H1 (cell line): ENCODE measurements at regions not wholly inside any gene's neighbourhood (a gene's known extent, or its start where the extent isn't known, plus 50 kb on each side); places are given as distances from the start of the nearest gene placed in this dataset.

Source experiments
- CTCF ChIA-PET: fragments of 300-600 bp; sonication (Branson Sonifier 250); formaldehyde crosslinking; loops from one replicate; lab custom pipeline; 2021; ENCODE audit not compliant: partially characterized antibody; lab: Charles Lee
- POLR2A ChIA-PET: fragments of 300-600 bp; sonication (Branson Sonifier 250); formaldehyde crosslinking; loops from one replicate; lab custom pipeline; 2021; ENCODE audit warnings: inconsistent platforms; ENCODE audit not compliant: partially characterized antibody; lab: Charles Lee
- DNase-seq, 2 experiments: peaks; one replicate each; pipeline versions ENCODE4 v3.0.0 to v3.0.0-alpha.2; 2010 to 2022; ENCODE audit warnings: low spot score in 2 of 2, low read depth in 1 of 2, mixed read lengths in 1 of 2
- FAIRE-seq: peaks from 2 replicates; lab custom pipeline; 2011; peaks lifted over from hg19 to GRCh38; lab: Jason Lieb, UNC
- H2AFZ ChIP-seq: 2 replicates; pipeline ENCODE4 v1.8.1; 2012; ENCODE audit warnings: low read length, inconsistent platforms
- H2AK5ac ChIP-seq: 2 replicates; pipeline ENCODE4 v1.6.1; 2013; ENCODE audit warnings: low read depth, low read length
- H2BK120ac ChIP-seq: replicated peaks from 2 replicates; pipeline ENCODE3; 2013; ENCODE audit warnings: low read depth, low read length, inconsistent platforms
- H2BK12ac ChIP-seq: 2 replicates; pipeline ENCODE4 v1.6.1; 2013; ENCODE audit warnings: low read depth, low read length
- H2BK15ac ChIP-seq: 2 replicates; pipeline ENCODE4 v1.6.1; 2013; ENCODE audit warnings: low read length
- H2BK20ac ChIP-seq: 2 replicates; pipeline ENCODE4 v1.6.1; 2013; ENCODE audit warnings: low read length
- H2BK5ac ChIP-seq: 2 replicates; pipeline ENCODE4 v1.6.1; 2013; ENCODE audit warnings: low read depth, low read length
- H3K14ac ChIP-seq: 2 replicates; pipeline ENCODE4 v1.6.1; 2013; ENCODE audit warnings: inconsistent platforms; ENCODE audit not compliant: insufficient read length
- H3K18ac ChIP-seq: 2 replicates; pipeline ENCODE4 v1.6.1; 2013; ENCODE audit warnings: low read length; ENCODE audit errors: extremely low read depth
- H3K23ac ChIP-seq: 2 replicates; pipeline ENCODE4 v1.6.1; 2013; ENCODE audit warnings: inconsistent platforms; ENCODE audit not compliant: insufficient read length
- H3K23me2 ChIP-seq: 2 replicates; pipeline ENCODE4 v1.6.1; 2013; ENCODE audit warnings: low read depth, low read length
- H3K27ac ChIP-seq: 2 replicates; pipeline ENCODE4 v1.6.1; 2011; ENCODE audit warnings: low read depth, low read length, inconsistent platforms
- H3K27me3 ChIP-seq, 4 experiments: replicated peaks in 1 of 4; 1 replicate in 1 of 4; 2 replicates in 3 of 4; pipeline versions ENCODE4 v1.6.1 to v1.8.1; 2011 to 2013; ENCODE audit warnings: low read length in 3 of 4, mild to moderate bottlenecking in 3 of 4, inconsistent platforms in 2 of 4, mixed read lengths in 2 of 4, moderate library complexity in 1 of 4; ENCODE audit not compliant: control insufficient read depth in 3 of 4, insufficient read depth in 3 of 4; ENCODE audit errors: extremely low read depth in 1 of 4
- H3K36me3 ChIP-seq, 4 experiments: 2 replicates each; pipeline versions ENCODE4 v1.6.1 to v1.8.1; 2011 to 2013; ENCODE audit warnings: mild to moderate bottlenecking in 4 of 4, low read length in 3 of 4, moderate library complexity in 2 of 4, control low read depth in 1 of 4, inconsistent platforms in 1 of 4; ENCODE audit not compliant: insufficient read depth in 4 of 4, control insufficient read depth in 2 of 4
- H3K4ac ChIP-seq: replicated peaks from 2 replicates; pipeline ENCODE3; 2013; ENCODE audit warnings: low read length, low read depth, mixed read lengths, inconsistent platforms; ENCODE audit not compliant: insufficient read length
- H3K4me1 ChIP-seq, 4 experiments: replicated peaks in 1 of 4; 1 replicate in 1 of 4; 2 replicates in 3 of 4; pipeline versions ENCODE4 v1.6.1 to v1.8.1; 2011 to 2013; ENCODE audit warnings: low read length in 3 of 4, inconsistent platforms in 2 of 4, mixed read lengths in 1 of 4; ENCODE audit not compliant: insufficient read depth in 4 of 4, control insufficient read depth in 3 of 4
- H3K4me2 ChIP-seq, 2 experiments: 2 replicates each; pipeline versions ENCODE4 v1.6.1 to v1.8.1; 2011 to 2013; ENCODE audit warnings: low read depth in 2 of 2, low read length in 2 of 2, control low read depth in 1 of 2, inconsistent platforms in 1 of 2, mild to moderate bottlenecking in 1 of 2; ENCODE audit not compliant: insufficient read depth in 1 of 2
- H3K4me3 ChIP-seq, 4 experiments: fragments of 200-600, 300-600 bp in 1 of 4; sonication (generic), shearing (Covaris generic), sonication (Bioruptor Twin) in 1 of 4; 2 replicates each; pipeline versions ENCODE4 v1.5.1 to v1.8.1; 2011 to 2016; ENCODE audit warnings: low read length in 4 of 4, low read depth in 3 of 4, control low read depth in 2 of 4, inconsistent platforms in 2 of 4, mild to moderate bottlenecking in 2 of 4, mixed read lengths in 1 of 4, moderate library complexity in 1 of 4; ENCODE audit not compliant: insufficient read depth in 2 of 4; ENCODE audit errors: extremely low read depth in 1 of 4
- H3K56ac ChIP-seq: replicated peaks from 2 replicates; pipeline ENCODE3; 2013; ENCODE audit warnings: low read depth, mild to moderate bottlenecking, mixed read lengths, low read length, inconsistent platforms; ENCODE audit not compliant: insufficient read length
- H3K79me1 ChIP-seq: 2 replicates; pipeline ENCODE4 v1.6.1; 2013; ENCODE audit warnings: low read depth, low read length, control low read depth
- H3K79me2 ChIP-seq, 2 experiments: 2 replicates each; pipeline versions ENCODE4 v1.6.1 to v1.8.1; 2012 to 2013; ENCODE audit warnings: low read length in 2 of 2, mild to moderate bottlenecking in 2 of 2, inconsistent platforms in 1 of 2; ENCODE audit not compliant: insufficient read depth in 2 of 2, control insufficient read depth in 1 of 2
- H3K9ac ChIP-seq, 4 experiments: replicated peaks in 1 of 4; 1 replicate in 1 of 4; 2 replicates in 3 of 4; pipeline versions ENCODE4 v1.6.1 to v1.8.1; 2011 to 2013; ENCODE audit warnings: low read depth in 3 of 4, low read length in 3 of 4, control low read depth in 2 of 4, mild to moderate bottlenecking in 2 of 4, moderate library complexity in 2 of 4, inconsistent platforms in 1 of 4; ENCODE audit errors: extremely low read depth in 1 of 4
- H3K9me3 ChIP-seq, 2 experiments: 2 replicates each; pipeline versions ENCODE4 v1.6.1 to v1.8.1; 2012 to 2013; ENCODE audit warnings: mild to moderate bottlenecking in 2 of 2, moderate library complexity in 2 of 2, control low read depth in 1 of 2, inconsistent platforms in 1 of 2, low read depth in 1 of 2, low read length in 1 of 2, mixed read lengths in 1 of 2; ENCODE audit not compliant: insufficient read depth in 2 of 2
- H4K20me1 ChIP-seq, 2 experiments: replicated peaks in 1 of 2; 2 replicates each; pipeline versions ENCODE3 to v1.8.1; 2011 to 2013; ENCODE audit warnings: inconsistent platforms in 2 of 2, low read length in 2 of 2, mild to moderate bottlenecking in 1 of 2; ENCODE audit not compliant: insufficient read depth in 2 of 2, control insufficient read depth in 1 of 2
- H4K5ac ChIP-seq: 2 replicates; pipeline ENCODE4 v1.6.1; 2013; ENCODE audit warnings: low read length, low read depth, mixed read lengths, inconsistent platforms; ENCODE audit not compliant: insufficient read length
- H4K8ac ChIP-seq: 2 replicates; pipeline ENCODE4 v1.8.0; 2013; ENCODE audit warnings: mild to moderate bottlenecking, moderate library complexity, low read length, inconsistent platforms; ENCODE audit not compliant: insufficient read depth; ENCODE audit errors: extremely low read depth
- H4K91ac ChIP-seq: replicated peaks from 2 replicates; pipeline ENCODE3; 2013; ENCODE audit warnings: low read length, mixed read lengths, inconsistent platforms; ENCODE audit not compliant: insufficient read length
- WGBS, 2 experiments: shearing (Covaris generic) in 1 of 2; methylation state at CpG; one replicate each; pipeline versions ENCODE4 v1.1.6 to v1.1.7; 2013 to 2015; ENCODE audit warnings: low lambda C conversion rate in 2 of 2, mixed read lengths in 2 of 2, inconsistent platforms in 1 of 2, low coverage in 1 of 2, missing lambda C conversion rate in 1 of 2; ENCODE audit not compliant: insufficient replicate concordance in 2 of 2, insufficient coverage in 1 of 2, insufficient read length in 1 of 2; ENCODE audit errors: extremely low coverage in 1 of 2, missing lambda C conversion rate in 1 of 2; 5-methylcytosine and 5-hydroxymethylcytosine counted together

GRCh38 chr17:68789203-68789962 lies 165.8 kb downstream of the ABCA8 start:
- WGBS, 2 experiments = 100% methylated on average over 2 of the region's 2 CpGs; no CpG with 5 or more reads in 1 of the 2 experiments
- H3K9me3 ChIP-seq = no peaks in the 10 kb centered on the region
- H2BK20ac ChIP-seq = no peak overlapping the region
- H4K20me1 ChIP-seq = no peaks in the 10 kb centered on the region
- no peak overlapping the region for H3K4me3 ChIP-seq
- no peak overlapping the region for H3K27ac ChIP-seq
- no peaks in the 10 kb centered on the region; a peak in 1 of 8 replicates for H3K36me3 ChIP-seq
- H4K8ac ChIP-seq = no peak overlapping the region
- H3K56ac ChIP-seq = no peak overlapping the region
- no peak overlapping the region for H3K9ac ChIP-seq
- CTCF ChIA-PET = interaction anchor here (0.6 to 1.0 kb wide), 2 partner anchors 12 to 75 kb away, joined by 3 read pairs; no protein-coding TSS in a partner anchor
- no peak overlapping the region for H4K91ac ChIP-seq
- no peaks in the 10 kb centered on the region for H3K79me2 ChIP-seq
- no peak overlapping the region for H2AFZ ChIP-seq
- no peak overlapping the region for H3K18ac ChIP-seq
- H2BK120ac ChIP-seq = no peak overlapping the region
- no peaks in the 10 kb centered on the region for H3K23me2 ChIP-seq
- H2AK5ac ChIP-seq = no peak overlapping the region
- POLR2A ChIA-PET = no interaction called here
- H2BK15ac ChIP-seq = no peak overlapping the region
- H3K4me2 ChIP-seq = no peak overlapping the region
- FAIRE-seq (no peak), DNase-seq (no peak)
- H3K79me1 ChIP-seq = no peaks in the 10 kb centered on the region
- peaks cover 0 to 4% (median under 1%) of the 10 kb centered on the region in 4 experiments; a peak in 3 of 7 replicates for H3K4me1 ChIP-seq
- no peak overlapping the region for H3K23ac ChIP-seq
- no peak overlapping the region for H4K5ac ChIP-seq
- H2BK12ac ChIP-seq = no peak overlapping the region
- H3K27me3 ChIP-seq = no peaks in the 10 kb centered on the region
- H3K4ac ChIP-seq = no peak overlapping the region
- H3K14ac ChIP-seq = no peak overlapping the region
- H2BK5ac ChIP-seq = no peak overlapping the region
